GM12891 (cell line): ENCODE measurements at regions not wholly inside any gene's neighbourhood (a gene's known extent, or its start where the extent isn't known, plus 50 kb on each side); places are given as distances from the start of the nearest gene placed in this dataset.

Experiments used
- PAX5 ChIP-seq: IDR thresholded peaks from 2 replicates; pipeline ENCODE4 v1.6.1; 2011; ENCODE audit warnings: low read length, moderate library complexity, mild to moderate bottlenecking; ENCODE audit not compliant: insufficient read depth, severe bottlenecking
- POLR2A ChIP-seq: IDR thresholded peaks from 2 replicates; pipeline ENCODE4 v1.6.1; 2011; ENCODE audit warnings: low read depth, low read length, control low read depth
- POLR2AphosphoS5 ChIP-seq: IDR thresholded peaks from 2 replicates; pipeline ENCODE4 v1.6.1; 2011; ENCODE audit warnings: low read depth, low read length, control low read depth
- POU2F2 ChIP-seq: IDR thresholded peaks from 2 replicates; pipeline ENCODE4 v1.6.1; 2011; ENCODE audit warnings: low read depth, mild to moderate bottlenecking, control low read depth, low read length, moderate library complexity
- SPI1 ChIP-seq: IDR thresholded peaks from 2 replicates; pipeline ENCODE4 v1.6.1; 2011; ENCODE audit warnings: low read depth, low read length, control low read depth
- TAF1 ChIP-seq: IDR thresholded peaks from 2 replicates; pipeline ENCODE4 v1.6.1; 2011; ENCODE audit warnings: low read depth, low read length, control low read depth

- TF ChIP-seq TAF1 (no peak), PAX5 (no peak), POLR2A (no peak), POLR2AphosphoS5 (no peak), SPI1 (no peak), POU2F2 (no peak)
Observed at GRCh38 chr5:104171958-104172690, 609.5 kb upstream of the NUDT12 start.
